Lower leg skin (tissue), 4 donors: ENCODE measurements at regions not wholly inside any gene's neighbourhood (a gene's known extent, or its start where the extent isn't known, plus 50 kb on each side); places are given as distances from the start of the nearest gene placed in this dataset.

ENCODE experiments used
- DNase-seq, 2 donors: peaks; one replicate each; pipeline ENCODE4 v3.0.0-alpha.2; 2019; ENCODE audit warnings: low spot score in 2 of 2
- H3K4me3 ChIP-seq: fragments of 200-600 bp; sonication (generic); 2 replicates; pipeline ENCODE4 v1.5.1; 2017; ENCODE audit warnings: mild to moderate bottlenecking, low read depth; ENCODE audit not compliant: poor library complexity, severe bottlenecking
- CTCF ChIP-seq, 3 donors: fragments of 450-650 bp; IDR thresholded peaks; one replicate each; pipeline ENCODE4 v1.5.1; 2016; ENCODE audit warnings: antibody characterized with exemption in 3 of 3, mild to moderate bottlenecking in 3 of 3, moderate library complexity in 2 of 3
- POLR2A ChIP-seq, 2 donors: fragments of 450-650 bp; IDR thresholded peaks; one replicate each; pipeline ENCODE4 v1.6.1; 2016 to 2017; ENCODE audit warnings: antibody characterized with exemption in 2 of 2, mild to moderate bottlenecking in 1 of 2, moderate library complexity in 1 of 2
- WGBS, 2 donors: methylation state at CpG; one replicate each; pipeline ENCODE4 v1.1.5; 2018; 5-methylcytosine and 5-hydroxymethylcytosine counted together
- intact Hi-C: fragments of 100-400 bp; cut with DNase I; formaldehyde crosslinking; loops from one replicate; pipeline ENCODE4 v1.15.0; 2023; ENCODE audit warnings: low total_unique reads

DNA sequence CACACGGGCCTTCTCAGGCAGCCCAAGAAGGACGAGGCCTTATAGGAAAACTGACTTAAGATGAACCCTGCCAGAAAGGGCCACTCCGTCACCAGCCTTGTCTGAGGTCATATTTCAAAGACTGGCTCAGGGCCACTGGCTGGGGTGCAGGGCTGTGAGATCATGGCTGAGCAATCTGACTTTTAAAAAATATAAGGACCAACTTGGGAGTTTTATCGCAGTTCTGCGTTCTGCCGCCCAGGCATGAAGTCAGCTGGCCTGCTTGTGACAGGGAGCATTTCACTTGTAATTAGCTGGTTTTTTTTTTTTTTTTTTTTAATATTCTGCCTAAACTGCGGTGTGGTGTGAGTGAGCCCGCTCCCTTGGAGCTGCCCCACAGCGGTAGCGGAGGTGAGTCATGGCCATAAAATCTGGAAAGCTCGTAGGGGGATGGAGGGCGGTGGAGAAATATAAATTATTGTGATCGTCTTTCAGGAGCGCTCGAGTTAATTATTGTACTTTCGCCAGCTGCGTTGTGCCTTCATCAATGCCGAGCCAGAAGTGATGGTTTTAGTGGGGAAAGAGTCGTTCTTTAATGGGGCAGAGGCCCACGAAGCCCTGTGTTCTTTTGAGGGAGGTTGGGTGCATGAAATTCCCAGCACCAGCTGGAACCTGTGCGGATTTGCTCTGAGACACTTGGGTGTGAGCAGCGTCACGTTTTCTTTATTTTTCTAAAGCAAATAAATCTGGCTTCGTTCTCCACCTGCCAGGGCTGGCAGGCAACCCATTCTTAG is 231.9 kb downstream of the C12orf75 start:
- intact Hi-C loops: no loop called here
- peak; percentile 16 to 86 for DNase-seq
- 35 to 37% methylated on average over 24 of the region's 24 CpGs for WGBS, 2 donors
- no peak overlapping the region for H3K4me3 ChIP-seq
- no peak for TF ChIP-seq CTCF (IDR thresholded peaks at IDR 0.05)
- no peak for TF ChIP-seq POLR2A (IDR thresholded peaks at IDR 0.05)

- no peak for DNase-seq
- TF ChIP-seq POLR2A (IDR thresholded peaks at IDR 0.05): no peak
- TF ChIP-seq CTCF (IDR thresholded peaks at IDR 0.05): no peak
- intact Hi-C loops: no loop called here
- H3K4me3 ChIP-seq: no peak overlapping the region
- 93 to 100% methylated on average over 1 of the region's 1 CpG for WGBS, 2 donors
These were observed 236.6 kb downstream of the C12orf75 start for GRCh38 chr12:105567061-105567460.

DNA sequence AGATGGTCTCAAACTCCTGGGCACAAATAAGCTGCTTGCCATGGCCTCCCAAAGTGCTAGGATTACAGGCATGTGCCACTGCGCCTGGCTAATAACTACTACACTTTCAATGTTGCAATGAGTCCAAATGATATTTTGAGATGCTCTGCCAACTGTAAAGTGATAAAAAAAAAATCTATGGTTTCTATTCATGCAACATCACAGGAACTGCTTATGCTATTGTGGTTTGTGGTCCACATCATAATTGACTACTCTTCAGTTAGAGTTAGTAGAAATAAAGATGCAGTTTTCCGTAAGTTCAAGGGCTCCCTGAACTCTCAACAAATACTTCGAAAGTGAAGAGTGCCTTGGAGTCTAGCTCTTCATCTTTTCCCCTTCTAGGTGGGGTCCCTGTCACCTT is 239.4 kb downstream of the C12orf75 start:
- intact Hi-C loops: no loop called here
- no peak for TF ChIP-seq CTCF (IDR thresholded peaks at IDR 0.05)
- no peak for TF ChIP-seq POLR2A (IDR thresholded peaks at IDR 0.05)
- DNase-seq: no peak
- H3K4me3 ChIP-seq: no peak overlapping the region
- 83 to 93% methylated on average over 3 of the region's 3 CpGs for WGBS, 2 donors

- no peak for TF ChIP-seq CTCF (IDR thresholded peaks at IDR 0.05)
- TF ChIP-seq POLR2A (IDR thresholded peaks at IDR 0.05): no peak
These were observed 240.5 kb downstream of the C12orf75 start for GRCh38 chr12:105570944-105571343.

GRCh38 chr12:105573574-105573973 is 243.1 kb downstream of the C12orf75 start:
- DNase-seq: no peak
- no peak overlapping the region for H3K4me3 ChIP-seq
- 87 to 89% methylated on average over 3 of the region's 3 CpGs for WGBS, 2 donors
- intact Hi-C loops: no loop called here
- TF ChIP-seq POLR2A (IDR thresholded peaks at IDR 0.05) (no peak), CTCF (IDR thresholded peaks at IDR 0.05) (no peak)

More at GRCh38 chr12:105570944-105571343, 240.5 kb downstream of the C12orf75 start:
- 78 to 85% methylated on average over 4 of the region's 4 CpGs for WGBS, 2 donors
- intact Hi-C loops: no loop called here
- no peak for DNase-seq
- H3K4me3 ChIP-seq: no peak overlapping the region
